ENCODE measurements at regions not wholly inside any gene's neighbourhood (a gene's known extent, or its start where the extent isn't known, plus 50 kb on each side); places are given as distances from the start of the nearest gene placed in this dataset.

DNA sequence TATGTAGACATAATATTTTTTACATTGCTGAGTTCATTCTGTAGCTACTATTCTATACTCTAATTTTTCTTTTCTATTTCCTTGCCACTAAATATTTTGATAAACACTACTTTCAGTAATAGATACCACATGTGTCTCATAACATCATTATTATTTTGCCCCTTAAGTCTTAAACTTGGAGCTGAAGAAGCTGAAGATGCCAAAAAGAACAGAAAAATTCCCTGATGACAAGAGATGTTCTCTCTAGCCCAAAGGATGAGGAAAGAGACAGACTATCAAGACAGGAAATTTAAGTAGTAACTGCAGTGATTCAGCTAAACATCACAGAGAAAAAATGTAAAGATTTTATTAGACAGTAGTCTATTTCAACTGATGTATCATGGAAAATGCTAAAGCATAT lies 322.0 kb upstream of the KLHL1 start:
- no peak overlapping the region for H3K4me3 ChIP-seq (replicated peaks in 1 of 2; ENCODE audit: low read depth in 2 of 2, low read length in 2 of 2)
- DNase-seq (ENCODE audit: low read depth in 2 of 2) = no peak
- TF ChIP-seq, protein P1, sequence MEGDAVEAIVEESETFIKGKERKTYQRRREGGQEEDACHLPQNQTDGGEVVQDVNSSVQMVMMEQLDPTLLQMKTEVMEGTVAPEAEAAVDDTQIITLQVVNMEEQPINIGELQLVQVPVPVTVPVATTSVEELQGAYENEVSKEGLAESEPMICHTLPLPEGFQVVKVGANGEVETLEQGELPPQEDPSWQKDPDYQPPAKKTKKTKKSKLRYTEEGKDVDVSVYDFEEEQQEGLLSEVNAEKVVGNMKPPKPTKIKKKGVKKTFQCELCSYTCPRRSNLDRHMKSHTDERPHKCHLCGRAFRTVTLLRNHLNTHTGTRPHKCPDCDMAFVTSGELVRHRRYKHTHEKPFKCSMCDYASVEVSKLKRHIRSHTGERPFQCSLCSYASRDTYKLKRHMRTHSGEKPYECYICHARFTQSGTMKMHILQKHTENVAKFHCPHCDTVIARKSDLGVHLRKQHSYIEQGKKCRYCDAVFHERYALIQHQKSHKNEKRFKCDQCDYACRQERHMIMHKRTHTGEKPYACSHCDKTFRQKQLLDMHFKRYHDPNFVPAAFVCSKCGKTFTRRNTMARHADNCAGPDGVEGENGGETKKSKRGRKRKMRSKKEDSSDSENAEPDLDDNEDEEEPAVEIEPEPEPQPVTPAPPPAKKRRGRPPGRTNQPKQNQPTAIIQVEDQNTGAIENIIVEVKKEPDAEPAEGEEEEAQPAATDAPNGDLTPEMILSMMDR (IDR thresholded peaks at IDR 0.05; ENCODE audit: low read depth, low read length) = no peak

DNA sequence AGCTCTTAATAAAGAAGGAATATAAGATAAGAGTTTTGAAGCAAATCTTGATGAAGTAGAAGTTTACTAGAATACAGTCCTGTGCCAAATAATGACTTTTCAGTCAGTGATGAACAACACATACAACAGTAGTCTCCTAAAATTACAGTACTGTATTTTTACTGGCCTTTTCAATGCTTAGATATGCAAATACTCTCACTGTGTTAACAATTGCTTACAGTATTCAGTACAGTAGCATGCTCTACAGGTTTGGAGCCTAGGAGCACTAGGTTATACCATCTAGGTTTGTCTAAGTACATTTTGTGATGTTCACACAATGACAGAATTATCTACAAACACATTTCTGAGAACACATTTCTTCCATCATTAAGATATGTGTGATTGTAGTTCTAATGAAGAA lies 316.7 kb upstream of the KLHL1 start:
- H3K4me3 ChIP-seq (replicated peaks in 1 of 2; ENCODE audit: low read depth in 2 of 2, low read length in 2 of 2) = no peak overlapping the region
- TF ChIP-seq, protein P1 (IDR thresholded peaks at IDR 0.05; ENCODE audit: low read depth, low read length) = no peak
- no peak for DNase-seq (ENCODE audit: low read depth in 2 of 2)

DNA sequence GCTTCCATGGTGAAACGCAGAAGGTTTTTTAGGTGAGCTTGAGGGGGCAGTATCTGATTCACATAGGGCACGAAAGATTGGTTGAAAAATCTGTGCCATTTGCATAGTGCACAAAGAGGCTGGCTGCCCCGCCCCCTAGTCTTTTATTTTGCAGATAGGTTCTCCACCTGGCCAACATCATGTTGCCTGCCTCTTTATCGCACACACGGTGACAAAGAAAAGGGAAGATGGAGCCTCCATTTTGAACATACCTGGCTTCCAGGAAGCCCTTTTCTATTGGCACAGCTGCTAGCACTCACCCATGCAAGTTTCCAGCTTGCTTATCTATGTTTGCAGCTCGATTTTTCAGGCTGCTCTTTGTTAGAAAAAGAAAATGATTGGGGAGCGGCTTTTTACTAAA lies 316.2 kb upstream of the KLHL1 start:
- TF ChIP-seq, protein P1 (IDR thresholded peaks at IDR 0.05; ENCODE audit: low read depth, low read length) = no peak
- no peak for DNase-seq (ENCODE audit: low read depth in 2 of 2)

DNA sequence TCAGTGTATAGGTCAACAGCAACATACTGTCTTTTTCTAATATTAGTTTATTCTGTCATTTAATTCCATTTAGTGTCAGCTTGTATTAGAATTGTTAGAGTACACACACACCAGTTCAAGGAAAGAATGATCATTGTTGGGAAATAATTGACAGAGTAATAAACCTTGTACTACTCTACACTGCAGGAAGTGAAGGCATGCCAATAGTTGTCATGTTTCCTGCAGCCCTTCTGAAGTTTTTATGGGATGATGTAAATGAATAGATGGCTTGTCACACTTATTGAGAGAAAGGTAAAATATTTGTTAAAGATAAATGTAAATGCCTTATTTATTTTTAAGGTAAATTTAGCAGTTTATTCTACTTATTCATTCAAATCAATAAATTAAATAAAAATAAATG lies 306.9 kb upstream of the KLHL1 start:
- DNase-seq (ENCODE audit: low read depth in 2 of 2) = no peak
- H3K4me3 ChIP-seq (replicated peaks in 1 of 2; ENCODE audit: low read depth in 2 of 2, low read length in 2 of 2) = no peak overlapping the region
- TF ChIP-seq, protein P1 (IDR thresholded peaks at IDR 0.05; ENCODE audit: low read depth, low read length) = no peak

More for the DNA sequence above, 316.2 kb upstream of the KLHL1 start:
- H3K4me3 ChIP-seq (replicated peaks in 1 of 2; ENCODE audit: low read depth in 2 of 2, low read length in 2 of 2) = no peak overlapping the region

DNA sequence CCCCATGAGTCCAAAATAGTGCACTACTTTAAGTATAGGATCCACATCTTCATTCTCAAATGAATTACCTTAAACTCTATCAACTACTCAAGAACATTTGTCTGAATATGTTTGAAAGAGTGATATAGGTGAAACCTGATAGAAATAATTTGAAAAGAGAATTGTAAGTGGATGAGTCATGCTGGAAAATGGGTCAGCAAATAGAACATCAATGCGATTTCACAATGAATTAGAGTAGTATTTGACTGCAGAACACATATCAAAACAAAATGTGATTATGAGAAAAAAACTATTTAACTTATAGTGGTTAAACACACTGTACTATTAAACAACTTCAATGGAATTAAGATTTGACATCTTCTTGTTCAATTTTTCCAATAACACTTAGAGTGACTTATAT lies 300.6 kb upstream of the KLHL1 start:
- TF ChIP-seq, protein P1 (IDR thresholded peaks at IDR 0.05; ENCODE audit: low read depth, low read length) = no peak
- H3K4me3 ChIP-seq (replicated peaks in 1 of 2; ENCODE audit: low read depth in 2 of 2, low read length in 2 of 2) = no peak overlapping the region
- no peak for DNase-seq (ENCODE audit: low read depth in 2 of 2)

DNA sequence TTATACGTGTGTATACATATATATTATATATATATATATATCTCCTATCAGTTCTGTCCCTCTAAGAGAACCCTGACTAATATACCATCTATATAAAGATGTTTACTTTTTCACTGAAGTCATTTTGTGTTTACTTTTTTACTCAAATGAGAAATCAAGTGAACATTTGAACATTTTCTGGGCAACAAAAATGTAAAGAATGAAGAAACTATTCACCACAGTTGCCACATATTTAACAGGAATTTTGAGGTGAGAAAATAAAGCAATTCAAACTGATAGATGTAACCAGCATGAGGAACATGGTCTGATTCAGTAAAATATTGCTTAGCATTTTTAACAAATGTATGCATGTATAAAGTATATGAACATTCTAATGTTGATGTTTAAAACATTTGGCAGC lies 299.2 kb upstream of the KLHL1 start:
- no peak for DNase-seq (ENCODE audit: low read depth in 2 of 2)
- TF ChIP-seq, protein P1 (IDR thresholded peaks at IDR 0.05; ENCODE audit: low read depth, low read length) = no peak
- no peak overlapping the region for H3K4me3 ChIP-seq (replicated peaks in 1 of 2; ENCODE audit: low read depth in 2 of 2, low read length in 2 of 2)

DNA sequence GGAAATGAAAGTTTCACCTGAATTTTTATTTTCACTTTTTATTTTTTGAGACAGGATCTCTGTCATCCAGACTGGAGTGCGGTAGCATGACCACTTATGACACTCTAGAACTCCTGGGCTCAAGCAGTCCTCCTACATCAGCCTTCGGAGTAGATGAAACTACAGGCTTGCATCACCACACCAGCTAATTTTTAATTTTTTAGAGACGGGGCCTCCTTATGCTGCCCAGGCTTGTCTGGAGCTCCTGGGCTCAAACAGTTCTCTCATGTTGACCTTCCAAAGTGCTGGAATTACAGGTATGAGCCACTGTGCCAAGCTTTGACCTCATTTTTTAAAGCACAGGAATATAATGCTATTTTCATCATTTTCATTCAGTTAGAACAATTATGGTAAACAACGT lies 297.0 kb upstream of the KLHL1 start:
- no peak for DNase-seq (ENCODE audit: low read depth in 2 of 2)
- no peak overlapping the region for H3K4me3 ChIP-seq (replicated peaks in 1 of 2; ENCODE audit: low read depth in 2 of 2, low read length in 2 of 2)
- TF ChIP-seq, protein P1 (IDR thresholded peaks at IDR 0.05; ENCODE audit: low read depth, low read length) = no peak
